ENCODE measurements at regions not wholly inside any gene's neighbourhood (a gene's known extent, or its start where the extent isn't known, plus 50 kb on each side); places are given as distances from the start of the nearest gene placed in this dataset.

DNA sequence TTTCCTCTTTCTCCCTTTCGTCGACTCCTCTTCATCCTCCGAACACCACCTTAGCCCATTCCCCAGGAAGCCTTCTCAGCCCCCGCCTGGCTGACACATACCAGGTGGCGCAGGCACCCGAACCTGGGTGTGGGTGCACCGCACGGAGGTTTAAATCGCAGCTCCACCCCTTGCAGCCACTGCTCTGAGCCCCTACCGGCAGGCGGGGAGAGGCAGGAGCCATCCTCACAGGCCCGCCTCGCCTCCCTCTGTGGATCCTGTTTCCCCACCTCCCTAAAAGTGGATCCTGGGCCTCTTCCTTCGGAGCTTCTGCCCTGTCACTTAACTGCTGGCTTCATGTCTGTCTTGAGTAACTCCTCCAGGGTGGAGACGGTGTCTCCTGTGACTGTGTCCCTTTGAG is 110.7 kb downstream of the OLFM1 start:
- no peaks in the 10 kb centered on the region for H3K9me3 Mint-ChIP-seq (ENCODE audit: low read depth)
- no peaks in the 10 kb centered on the region for H3K4me1 Mint-ChIP-seq (ENCODE audit: low read depth)
- DNase-seq (ENCODE audit: low spot score): no peak
- H3K36me3 Mint-ChIP-seq (ENCODE audit: low read depth): no peaks in the 10 kb centered on the region
- H3K27ac Mint-ChIP-seq (ENCODE audit: unreplicated experiment): no peak overlapping the region
- H3K27me3 Mint-ChIP-seq (ENCODE audit: low read depth): peaks cover 42% of the 10 kb centered on the region
- no peak for TF ChIP-seq CTCF (IDR thresholded peaks at IDR 0.05)
- no peak overlapping the region for H3K4me3 Mint-ChIP-seq (ENCODE audit: unreplicated experiment)

DNA sequence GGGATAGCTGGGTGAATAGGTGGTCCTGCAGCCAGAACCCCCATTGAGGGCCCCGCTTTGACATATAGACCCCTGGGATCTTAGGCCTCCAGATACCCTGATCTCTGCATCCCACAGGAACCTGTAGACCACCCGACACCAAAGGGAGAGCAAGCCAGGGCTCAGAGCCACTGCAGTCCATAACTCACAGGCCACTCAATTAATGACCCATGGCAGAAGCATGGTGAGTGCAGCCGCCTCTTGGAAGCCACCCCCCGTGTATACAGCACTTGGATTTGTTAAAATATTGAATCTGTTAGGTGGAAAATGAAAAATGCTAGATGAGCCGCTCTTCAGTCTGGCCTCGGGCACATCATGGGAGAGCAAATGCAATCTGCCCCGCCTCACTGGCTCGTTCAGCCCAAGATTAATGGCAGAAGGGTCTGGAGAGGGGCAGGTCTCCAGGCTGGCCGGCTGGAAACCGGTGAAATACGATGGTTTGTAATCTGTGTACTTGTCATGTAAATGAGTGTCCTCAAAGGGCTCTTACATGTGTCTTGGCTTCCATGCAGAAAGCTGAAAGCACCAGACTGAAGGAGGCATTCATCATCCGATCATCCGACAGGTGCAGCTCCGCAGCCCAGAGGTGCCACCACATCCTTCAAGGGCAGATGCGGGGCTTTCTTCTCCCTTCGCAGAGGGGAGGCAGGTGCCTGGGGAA is 111.3 kb downstream of the OLFM1 start:
- Mint-ChIP-seq H3K9me3 (ENCODE audit: low read depth) (no peaks in the 10 kb centered on the region), H3K36me3 (ENCODE audit: low read depth) (no peaks in the 10 kb centered on the region), H3K4me1 (ENCODE audit: low read depth) (no peaks in the 10 kb centered on the region), H3K4me3 (ENCODE audit: unreplicated experiment) (no peak overlapping the region), H3K27me3 (ENCODE audit: low read depth) (peaks cover 42% of the 10 kb centered on the region), H3K27ac (ENCODE audit: unreplicated experiment) (no peak overlapping the region)
- no peak for DNase-seq (ENCODE audit: low spot score)
- no peak for TF ChIP-seq CTCF (IDR thresholded peaks at IDR 0.05)

DNA sequence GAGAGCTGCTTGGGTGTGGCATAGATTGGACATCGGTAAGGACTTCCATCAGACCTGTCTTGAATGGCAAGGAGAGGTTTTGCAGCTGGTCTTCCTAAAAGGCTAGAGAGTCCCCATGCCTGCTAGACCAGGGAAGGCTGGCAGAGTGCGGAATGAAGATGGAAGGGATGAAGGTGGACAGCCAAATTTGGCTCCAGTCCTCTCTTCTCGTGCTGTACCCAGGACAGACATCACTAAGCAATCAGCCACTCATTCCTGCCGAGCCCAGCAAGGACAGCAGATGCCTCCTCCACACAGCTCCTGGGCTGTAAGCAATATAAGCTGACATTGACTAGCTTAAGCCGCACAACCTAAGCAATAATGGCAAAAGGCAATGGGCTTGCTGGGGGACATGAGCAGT is 112.0 kb downstream of the OLFM1 start:
- H3K4me1 Mint-ChIP-seq (ENCODE audit: low read depth): no peaks in the 10 kb centered on the region
- no peak for DNase-seq (ENCODE audit: low spot score)
- no peak overlapping the region for H3K27ac Mint-ChIP-seq (ENCODE audit: unreplicated experiment)
- TF ChIP-seq CTCF (IDR thresholded peaks at IDR 0.05): no peak
- no peaks in the 10 kb centered on the region for H3K9me3 Mint-ChIP-seq (ENCODE audit: low read depth)
- H3K4me3 Mint-ChIP-seq (ENCODE audit: unreplicated experiment): no peak overlapping the region
- H3K27me3 Mint-ChIP-seq (ENCODE audit: low read depth): peaks cover 42% of the 10 kb centered on the region
- H3K36me3 Mint-ChIP-seq (ENCODE audit: low read depth): no peaks in the 10 kb centered on the region

GRCh38 chr9:135201711-135202110 is 114.2 kb downstream of the OLFM1 start:
- peaks cover 43% of the 10 kb centered on the region for H3K27me3 Mint-ChIP-seq (ENCODE audit: low read depth)

DNA sequence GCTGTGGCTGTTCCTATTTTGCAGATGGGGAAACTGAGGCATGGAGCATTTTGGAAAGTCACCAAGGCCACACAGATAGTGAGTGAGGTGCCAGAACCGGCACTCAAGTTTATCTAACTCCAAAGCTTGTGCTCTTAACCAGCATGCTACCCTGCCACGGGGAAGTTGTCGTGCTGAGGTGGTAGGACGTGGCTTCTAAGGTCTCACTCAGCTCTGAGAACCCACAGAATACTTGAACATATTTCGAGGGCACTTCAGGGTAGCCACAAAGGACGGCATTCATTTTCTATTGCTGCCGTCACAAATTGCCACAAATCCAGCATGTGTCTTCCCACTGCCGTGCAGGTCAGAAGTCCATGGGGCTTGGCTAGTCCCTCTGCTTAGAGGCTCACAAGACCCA is 116.7 kb downstream of the OLFM1 start:
- peaks cover 22% of the 10 kb centered on the region for H3K27me3 Mint-ChIP-seq (ENCODE audit: low read depth)
- H3K27ac Mint-ChIP-seq (ENCODE audit: unreplicated experiment): no peak overlapping the region

More at GRCh38 chr9:135201711-135202110, 114.2 kb downstream of the OLFM1 start:
- no peak for TF ChIP-seq CTCF (IDR thresholded peaks at IDR 0.05)
- no peak for DNase-seq (ENCODE audit: low spot score)
- H3K36me3 Mint-ChIP-seq (ENCODE audit: low read depth): no peaks in the 10 kb centered on the region
- no peaks in the 10 kb centered on the region for H3K4me1 Mint-ChIP-seq (ENCODE audit: low read depth)
- no peak overlapping the region for H3K27ac Mint-ChIP-seq (ENCODE audit: unreplicated experiment)
- no peaks in the 10 kb centered on the region for H3K9me3 Mint-ChIP-seq (ENCODE audit: low read depth)
- H3K4me3 Mint-ChIP-seq (ENCODE audit: unreplicated experiment): no peak overlapping the region

More for the DNA sequence above, 116.7 kb downstream of the OLFM1 start:
- no peak for TF ChIP-seq CTCF (IDR thresholded peaks at IDR 0.05)
- DNase-seq (ENCODE audit: low spot score): no peak
- Mint-ChIP-seq H3K4me3 (ENCODE audit: unreplicated experiment) (no peak overlapping the region), H3K9me3 (ENCODE audit: low read depth) (no peaks in the 10 kb centered on the region), H3K4me1 (ENCODE audit: low read depth) (no peaks in the 10 kb centered on the region), H3K36me3 (ENCODE audit: low read depth) (no peaks in the 10 kb centered on the region)
